Astrocyte of the cerebellum (primary cell): ENCODE measurements at regions not wholly inside any gene's neighbourhood (a gene's known extent, or its start where the extent isn't known, plus 50 kb on each side); places are given as distances from the start of the nearest gene placed in this dataset.

ENCODE experiments used
- DNase-seq: peaks from one replicate; pipeline ENCODE4 v3.0.0-alpha.2; 2011; ENCODE audit warnings: low read depth
- H3K4me3 ChIP-seq: 2 replicates; pipeline ENCODE4 v1.5.1; 2011; ENCODE audit warnings: mild to moderate bottlenecking, low read depth, low read length, moderate library complexity
- CTCF ChIP-seq: IDR thresholded peaks from 2 replicates; pipeline ENCODE4 v1.5.1; 2012; ENCODE audit warnings: low read length, low read depth, moderate library complexity, mild to moderate bottlenecking; ENCODE audit errors: missing control alignments
- in situ Hi-C: cut with HindIII; loops from 2 replicates; pipeline ENCODE4 v1.10.0; 2017; ENCODE audit warnings: low sequenced_read_pairs

- TF ChIP-seq CTCF: no peak
- no peak for DNase-seq
- in situ Hi-C loops: no loop called here
- no peak overlapping the region for H3K4me3 ChIP-seq
Observed at GRCh38 chr7:32330602-32331001, 159.6 kb downstream of the LSM5 start.

GRCh38 chr7:32326078-32326477, 164.1 kb downstream of the LSM5 start:
- no peak for TF ChIP-seq CTCF
- in situ Hi-C loops: no loop called here
- DNase-seq: no peak
- H3K4me3 ChIP-seq: no peak overlapping the region

- TF ChIP-seq CTCF: no peak
- in situ Hi-C loops: no loop called here
- no peak overlapping the region for H3K4me3 ChIP-seq
- no peak for DNase-seq
Observed at GRCh38 chr7:32323712-32324111, 166.5 kb downstream of the LSM5 start.

- in situ Hi-C loops: no loop called here
- no peak overlapping the region for H3K4me3 ChIP-seq
- DNase-seq: no peak
- no peak for TF ChIP-seq CTCF
Observed at GRCh38 chr7:32319012-32319382, 171.2 kb downstream of the LSM5 start.

GRCh38 chr7:32318300-32319011, 171.7 kb downstream of the LSM5 start:
- H3K4me3 ChIP-seq: no peak overlapping the region
- TF ChIP-seq CTCF: no peak
- in situ Hi-C loops: no loop called here
- no peak for DNase-seq

GRCh38 chr7:32316839-32317238, 173.3 kb downstream of the LSM5 start:
- in situ Hi-C loops: no loop called here

More at GRCh38 chr7:32316839-32317238, 173.3 kb downstream of the LSM5 start:
- H3K4me3 ChIP-seq: no peak overlapping the region
- TF ChIP-seq CTCF: no peak
- DNase-seq: no peak
